HUES48 (cell line): ENCODE measurements at regions not wholly inside any gene's neighbourhood (a gene's known extent, or its start where the extent isn't known, plus 50 kb on each side); places are given as distances from the start of the nearest gene placed in this dataset.

ENCODE experiments used
- H3K27ac ChIP-seq: one replicate; pipeline ENCODE4 v1.7.0; 2013; ENCODE audit warnings: low read depth, low read length, inconsistent platforms
- H3K27me3 ChIP-seq: 2 replicates; pipeline ENCODE4 v1.6.1; 2013; ENCODE audit warnings: mild to moderate bottlenecking, low read length; ENCODE audit not compliant: control insufficient read depth, insufficient read depth
- H3K36me3 ChIP-seq: 2 replicates; pipeline ENCODE4 v1.6.1; 2013; ENCODE audit warnings: low read length; ENCODE audit not compliant: control insufficient read depth, insufficient read depth
- H3K4me1 ChIP-seq: 2 replicates; pipeline ENCODE4 v1.6.1; 2013; ENCODE audit warnings: mild to moderate bottlenecking, low read length; ENCODE audit not compliant: control insufficient read depth, insufficient read depth
- H3K4me3 ChIP-seq: 2 replicates; pipeline ENCODE4 v1.5.1; 2013; ENCODE audit warnings: mild to moderate bottlenecking, low read depth, low read length
- H3K9ac ChIP-seq: 2 replicates; pipeline ENCODE4 v1.6.1; 2013; ENCODE audit warnings: mild to moderate bottlenecking, low read depth, low read length, moderate library complexity
- H3K9me3 ChIP-seq: 2 replicates; pipeline ENCODE4 v1.6.1; 2013; ENCODE audit warnings: low read length; ENCODE audit not compliant: control insufficient read depth, insufficient read depth

DNA sequence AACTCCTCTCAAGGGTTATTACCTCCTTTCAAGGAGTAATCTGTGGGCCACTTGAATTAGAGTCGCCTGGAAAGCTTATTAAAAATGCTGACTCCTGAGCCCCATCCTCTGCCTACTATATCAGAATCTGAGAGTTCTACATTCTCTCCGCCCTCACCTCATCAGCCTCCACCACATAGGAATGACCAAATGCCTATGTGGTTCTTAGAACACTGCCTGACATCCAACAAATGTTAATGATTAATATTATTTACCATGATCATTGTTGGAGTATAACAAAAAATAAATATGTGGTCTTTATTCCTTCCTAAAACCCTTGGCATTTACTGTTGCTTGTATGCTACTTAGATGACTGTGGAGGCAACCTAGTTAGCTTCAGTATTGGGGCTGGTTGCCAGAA lies 91.9 kb downstream of the BBS10 start:
- no peak overlapping the region for H3K4me3 ChIP-seq

GRCh38 chr12:76255692-76256091 lies 92.5 kb downstream of the BBS10 start:
- Histone ChIP-seq H3K4me3 (no peak overlapping the region), H3K4me1 (peaks cover 16% of the 10 kb centered on the region), H3K36me3 (no peaks in the 10 kb centered on the region), H3K9me3 (no peaks in the 10 kb centered on the region), H3K27ac (no peak overlapping the region), H3K9ac (no peak overlapping the region), H3K27me3 (no peaks in the 10 kb centered on the region)

More for the DNA sequence above, 91.9 kb downstream of the BBS10 start:
- Histone ChIP-seq H3K27ac (no peak overlapping the region), H3K9me3 (no peaks in the 10 kb centered on the region), H3K27me3 (no peaks in the 10 kb centered on the region), H3K36me3 (no peaks in the 10 kb centered on the region), H3K4me1 (peaks cover 16% of the 10 kb centered on the region), H3K9ac (no peak overlapping the region)

DNA sequence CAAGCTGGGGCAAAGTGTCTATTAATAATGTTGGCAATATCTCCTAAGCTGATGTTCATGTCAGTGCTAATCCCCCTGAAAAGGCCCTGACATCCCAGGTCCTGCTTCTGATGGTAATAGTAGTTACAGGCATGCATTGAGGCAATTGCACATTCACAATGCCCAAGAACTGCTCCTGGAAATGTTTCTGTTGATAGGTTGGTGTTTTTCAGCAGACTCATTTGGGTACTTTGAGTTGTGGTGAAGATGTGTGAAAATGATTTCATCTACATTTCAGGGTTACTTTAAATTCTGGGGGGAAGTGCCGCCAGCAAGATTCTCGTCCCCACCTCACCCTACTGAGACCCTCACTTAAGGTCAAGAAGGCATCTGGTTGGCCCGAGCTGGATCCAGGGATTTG lies 92.9 kb downstream of the BBS10 start:
- no peaks in the 10 kb centered on the region for H3K27me3 ChIP-seq
- no peak overlapping the region for H3K9ac ChIP-seq
- H3K9me3 ChIP-seq = no peaks in the 10 kb centered on the region
- no peak overlapping the region for H3K4me3 ChIP-seq
- H3K36me3 ChIP-seq = no peaks in the 10 kb centered on the region
- peaks cover 18% of the 10 kb centered on the region for H3K4me1 ChIP-seq
- H3K27ac ChIP-seq = no peak overlapping the region

GRCh38 chr12:76252031-76252430 lies 96.2 kb downstream of the BBS10 start:
- H3K36me3 ChIP-seq = no peaks in the 10 kb centered on the region
- peaks cover 14% of the 10 kb centered on the region for H3K4me1 ChIP-seq
- H3K27me3 ChIP-seq = no peaks in the 10 kb centered on the region
- H3K4me3 ChIP-seq = no peak overlapping the region
- H3K27ac ChIP-seq = no peak overlapping the region
- no peak overlapping the region for H3K9ac ChIP-seq
- no peaks in the 10 kb centered on the region for H3K9me3 ChIP-seq

GRCh38 chr12:76250256-76250655 lies 98.0 kb downstream of the BBS10 start:
- Histone ChIP-seq H3K9ac (no peak overlapping the region), H3K27me3 (no peaks in the 10 kb centered on the region), H3K4me3 (no peak overlapping the region), H3K9me3 (no peaks in the 10 kb centered on the region), H3K4me1 (peaks cover 14% of the 10 kb centered on the region), H3K27ac (no peak overlapping the region), H3K36me3 (no peaks in the 10 kb centered on the region)

DNA sequence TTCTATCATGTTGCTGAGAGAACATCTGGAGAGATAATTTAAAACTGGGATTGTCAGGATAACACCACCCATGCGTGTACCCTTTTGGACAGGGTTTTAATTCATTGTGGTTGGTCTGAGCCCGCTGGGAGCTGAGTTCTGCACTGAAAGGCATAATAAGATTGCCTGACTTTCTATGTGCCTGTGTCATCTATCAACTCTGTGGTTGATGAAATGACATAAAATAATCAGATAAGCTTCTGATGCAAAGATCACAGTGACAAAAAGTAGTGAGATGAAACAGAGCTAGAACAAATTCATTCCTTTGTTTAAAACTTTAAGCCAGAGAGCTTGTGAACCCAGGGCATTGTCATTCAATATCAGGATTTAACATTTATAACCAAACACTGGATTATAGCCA lies 98.7 kb downstream of the BBS10 start:
- Histone ChIP-seq H3K36me3 (no peaks in the 10 kb centered on the region), H3K27ac (no peak overlapping the region), H3K9ac (no peak overlapping the region), H3K4me3 (no peak overlapping the region), H3K27me3 (no peaks in the 10 kb centered on the region), H3K4me1 (peaks cover 14% of the 10 kb centered on the region), H3K9me3 (no peaks in the 10 kb centered on the region)

GRCh38 chr12:76247992-76248391 lies 100.2 kb downstream of the BBS10 start:
- H3K27ac ChIP-seq = no peak overlapping the region
- no peak overlapping the region for H3K4me3 ChIP-seq
- H3K36me3 ChIP-seq = no peaks in the 10 kb centered on the region
- H3K27me3 ChIP-seq = no peaks in the 10 kb centered on the region
- H3K9ac ChIP-seq = no peak overlapping the region
- no peaks in the 10 kb centered on the region for H3K9me3 ChIP-seq
- peaks cover 14% of the 10 kb centered on the region for H3K4me1 ChIP-seq

- no peaks in the 10 kb centered on the region for H3K27me3 ChIP-seq
- no peaks in the 10 kb centered on the region for H3K36me3 ChIP-seq
- H3K9me3 ChIP-seq = no peaks in the 10 kb centered on the region
- H3K27ac ChIP-seq = no peak overlapping the region
- H3K4me1 ChIP-seq = peaks cover 14% of the 10 kb centered on the region
- no peak overlapping the region for H3K9ac ChIP-seq
- H3K4me3 ChIP-seq = no peak overlapping the region
Observed at GRCh38 chr12:76247026-76247646, 101.1 kb downstream of the BBS10 start.

GRCh38 chr12:76246611-76247010 lies 101.6 kb downstream of the BBS10 start:
- H3K36me3 ChIP-seq = no peaks in the 10 kb centered on the region
- no peaks in the 10 kb centered on the region for H3K9me3 ChIP-seq
- H3K27ac ChIP-seq = no peak overlapping the region
- peaks cover 14% of the 10 kb centered on the region for H3K4me1 ChIP-seq
- H3K9ac ChIP-seq = no peak overlapping the region
- H3K4me3 ChIP-seq = no peak overlapping the region
- H3K27me3 ChIP-seq = no peaks in the 10 kb centered on the region

DNA sequence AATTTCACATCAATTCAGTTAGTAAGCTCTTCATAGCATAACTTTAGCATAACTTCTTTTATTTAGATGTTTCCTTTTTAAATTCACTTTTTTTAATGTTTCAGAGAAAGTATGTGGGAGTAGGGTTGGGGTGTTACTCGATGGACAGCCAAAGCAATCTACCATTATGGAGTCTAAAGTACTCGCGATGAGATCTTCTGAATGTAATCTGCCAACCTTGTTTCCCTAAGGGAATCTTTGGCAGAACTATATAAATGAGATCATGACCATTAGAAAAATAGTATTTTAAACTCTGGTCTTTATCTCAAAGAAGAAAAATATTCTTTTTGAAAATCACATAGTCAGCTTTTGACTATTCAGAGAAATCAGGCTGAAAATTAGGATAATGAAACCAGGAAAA lies 103.9 kb downstream of the BBS10 start:
- no peaks in the 10 kb centered on the region for H3K36me3 ChIP-seq
- H3K4me1 ChIP-seq = peaks cover under 1% of the 10 kb centered on the region
- H3K27me3 ChIP-seq = no peaks in the 10 kb centered on the region
- no peak overlapping the region for H3K9ac ChIP-seq
- no peak overlapping the region for H3K4me3 ChIP-seq
- H3K9me3 ChIP-seq = no peaks in the 10 kb centered on the region
- H3K27ac ChIP-seq = no peak overlapping the region

GRCh38 chr12:76242813-76243550 lies 105.2 kb downstream of the BBS10 start:
- Histone ChIP-seq H3K27ac (no peak overlapping the region), H3K4me3 (no peak overlapping the region), H3K36me3 (no peaks in the 10 kb centered on the region), H3K27me3 (no peaks in the 10 kb centered on the region), H3K9me3 (no peaks in the 10 kb centered on the region), H3K4me1 (no peaks in the 10 kb centered on the region), H3K9ac (no peak overlapping the region)
